IMR-90 (cell line): ENCODE measurements at regions not wholly inside any gene's neighbourhood (a gene's known extent, or its start where the extent isn't known, plus 50 kb on each side); places are given as distances from the start of the nearest gene placed in this dataset.

Experiments
- BHLHE40 ChIP-seq: fragments of 150-350 bp; IDR thresholded peaks from 2 replicates; pipeline ENCODE4 v1.6.1; 2016; ENCODE audit warnings: mild to moderate bottlenecking, low read depth, low read length
- POLR2A ChIP-seq: IDR thresholded peaks from 2 replicates; pipeline ENCODE4 v1.6.1; 2012; ENCODE audit warnings: mild to moderate bottlenecking, low read depth, low read length
- TF ChIP-seq, protein P1 (sequence below): fragments of 150-350 bp; IDR thresholded peaks from 2 replicates; pipeline ENCODE4 v1.6.1; 2017; ENCODE audit warnings: mild to moderate bottlenecking, antibody characterized with exemption, low read length, low read depth
- TF ChIP-seq, protein P2 (sequence below): conservative IDR thresholded peaks from 2 replicates; pipeline ENCODE4 v1.5.1; 2012; ENCODE audit warnings: mild to moderate bottlenecking, low read depth, low read length, improper control_type of control experiment

DNA sequence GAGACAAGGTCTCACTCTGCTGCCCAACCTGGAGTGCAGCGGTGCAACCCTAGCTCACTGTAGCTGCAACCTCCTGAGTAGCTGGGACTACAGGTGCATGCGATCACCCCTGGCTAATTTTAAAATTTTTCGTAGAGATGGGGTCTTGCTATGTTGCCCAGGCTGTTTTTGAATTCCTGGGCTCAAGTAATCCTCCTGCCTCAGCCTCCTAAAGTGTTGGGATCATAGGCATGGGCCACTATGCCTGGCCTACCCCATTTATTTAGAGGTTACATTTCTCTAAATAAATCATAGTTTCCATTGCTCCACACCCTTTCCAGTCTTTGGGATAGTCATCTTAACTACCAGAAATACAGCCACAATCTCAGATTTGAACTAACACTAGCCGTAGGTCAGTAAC lies 134.7 kb upstream of the CITED2 start:
- no peak for TF ChIP-seq BHLHE40
- TF ChIP-seq, protein P1, sequence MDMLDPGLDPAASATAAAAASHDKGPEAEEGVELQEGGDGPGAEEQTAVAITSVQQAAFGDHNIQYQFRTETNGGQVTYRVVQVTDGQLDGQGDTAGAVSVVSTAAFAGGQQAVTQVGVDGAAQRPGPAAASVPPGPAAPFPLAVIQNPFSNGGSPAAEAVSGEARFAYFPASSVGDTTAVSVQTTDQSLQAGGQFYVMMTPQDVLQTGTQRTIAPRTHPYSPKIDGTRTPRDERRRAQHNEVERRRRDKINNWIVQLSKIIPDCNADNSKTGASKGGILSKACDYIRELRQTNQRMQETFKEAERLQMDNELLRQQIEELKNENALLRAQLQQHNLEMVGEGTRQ: no peak
- TF ChIP-seq POLR2A: no peak
- TF ChIP-seq, protein P2, sequence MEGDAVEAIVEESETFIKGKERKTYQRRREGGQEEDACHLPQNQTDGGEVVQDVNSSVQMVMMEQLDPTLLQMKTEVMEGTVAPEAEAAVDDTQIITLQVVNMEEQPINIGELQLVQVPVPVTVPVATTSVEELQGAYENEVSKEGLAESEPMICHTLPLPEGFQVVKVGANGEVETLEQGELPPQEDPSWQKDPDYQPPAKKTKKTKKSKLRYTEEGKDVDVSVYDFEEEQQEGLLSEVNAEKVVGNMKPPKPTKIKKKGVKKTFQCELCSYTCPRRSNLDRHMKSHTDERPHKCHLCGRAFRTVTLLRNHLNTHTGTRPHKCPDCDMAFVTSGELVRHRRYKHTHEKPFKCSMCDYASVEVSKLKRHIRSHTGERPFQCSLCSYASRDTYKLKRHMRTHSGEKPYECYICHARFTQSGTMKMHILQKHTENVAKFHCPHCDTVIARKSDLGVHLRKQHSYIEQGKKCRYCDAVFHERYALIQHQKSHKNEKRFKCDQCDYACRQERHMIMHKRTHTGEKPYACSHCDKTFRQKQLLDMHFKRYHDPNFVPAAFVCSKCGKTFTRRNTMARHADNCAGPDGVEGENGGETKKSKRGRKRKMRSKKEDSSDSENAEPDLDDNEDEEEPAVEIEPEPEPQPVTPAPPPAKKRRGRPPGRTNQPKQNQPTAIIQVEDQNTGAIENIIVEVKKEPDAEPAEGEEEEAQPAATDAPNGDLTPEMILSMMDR: no peak
